ENCODE measurements at regions not wholly inside any gene's neighbourhood (a gene's known extent, or its start where the extent isn't known, plus 50 kb on each side); places are given as distances from the start of the nearest gene placed in this dataset.

GRCh38 chr6:9704989-9705388 is 709.9 kb downstream of the TFAP2A start:
- H3K27ac ChIP-seq (ENCODE audit: low read depth in 1 of 2, low read length in 2 of 2): no peak overlapping the region
- H3K9me3 ChIP-seq (ENCODE audit: control insufficient read depth in 4 of 4, low read length in 3 of 4): no peaks in the 10 kb centered on the region
- peaks cover 0 to 10% (median 6%) of the 10 kb centered on the region in 4 donors for H3K4me1 ChIP-seq (ENCODE audit: control insufficient read depth in 4 of 4, insufficient read depth in 4 of 4, low read length in 3 of 4)
- peak in 1 of 2 donors; percentile 40 for TF ChIP-seq GABPA (IDR thresholded peaks at IDR 0.05 in 1 of 2, conservative IDR thresholded peaks at IDR 0.05 in 1 of 2)
- peak; percentile 80 for TF ChIP-seq YY1 (IDR thresholded peaks at IDR 0.05)
- TF ChIP-seq SP1 (IDR thresholded peaks at IDR 0.05): peak; percentile 87
- peak; percentile 83 for TF ChIP-seq FOXA2 (IDR thresholded peaks at IDR 0.05)
- no peak for TF ChIP-seq NR2F2 (IDR thresholded peaks at IDR 0.05)
- TF ChIP-seq JUND (IDR thresholded peaks at IDR 0.05): peak; percentile 77 to 96
- TF ChIP-seq FOXA1 (IDR thresholded peaks at IDR 0.05): peak; percentile 83
- peak; percentile 78 to 86 for TF ChIP-seq HNF4A (conservative IDR thresholded peaks at IDR 0.05)
- no peak for TF ChIP-seq MAX (IDR thresholded peaks at IDR 0.05)
- TF ChIP-seq CTCF (IDR thresholded peaks at IDR 0.05; ENCODE audit: low read depth, low read length, missing input control): no peak
- TF ChIP-seq REST (IDR thresholded peaks at IDR 0.05): peak; percentile 61
- no peak for TF ChIP-seq HNF4G (IDR thresholded peaks at IDR 0.05)
- peak in 1 of 2 donors; percentile 80 for TF ChIP-seq RXRA (IDR thresholded peaks at IDR 0.05)
- peak; percentile 47 to 64 for TF ChIP-seq RAD21 (IDR thresholded peaks at IDR 0.05)
- peak in 1 of 2 donors; percentile 80 for TF ChIP-seq EGR1 (IDR thresholded peaks at IDR 0.05; ENCODE audit: low read depth in 2 of 2)
- peak; percentile 80 for TF ChIP-seq ZBTB33 (IDR thresholded peaks at IDR 0.05)
- H3K4me3 ChIP-seq (ENCODE audit: low read depth in 1 of 3, low read length in 3 of 3): no peak overlapping the region
- no peaks in the 10 kb centered on the region for H3K36me3 ChIP-seq (ENCODE audit: control insufficient read depth in 4 of 4, insufficient read depth in 3 of 4, low read depth in 1 of 4, low read length in 3 of 4)
- H3K9ac ChIP-seq (ENCODE audit: low read depth in 1 of 2, low read length in 2 of 2): no peak overlapping the region
- DNase-seq (ENCODE audit: low spot score): no peak
- 28% methylated on average over 2 of the region's 2 CpGs for whole genome bisulfite sequencing
- no peaks in the 10 kb centered on the region for H3K27me3 ChIP-seq (ENCODE audit: control insufficient read depth in 4 of 4, insufficient read depth in 4 of 4, low read length in 3 of 4)

- Histone ChIP-seq H3K4me3 (ENCODE audit: low read depth in 1 of 3, low read length in 3 of 3) (no peak overlapping the region), H3K9ac (ENCODE audit: low read depth in 1 of 2, low read length in 2 of 2) (no peak overlapping the region), H3K36me3 (ENCODE audit: control insufficient read depth in 4 of 4, insufficient read depth in 3 of 4, low read depth in 1 of 4, low read length in 3 of 4) (no peaks in the 10 kb centered on the region), H3K9me3 (ENCODE audit: control insufficient read depth in 4 of 4, low read length in 3 of 4) (no peaks in the 10 kb centered on the region), H3K27me3 (ENCODE audit: control insufficient read depth in 4 of 4, insufficient read depth in 4 of 4, low read length in 3 of 4) (no peaks in the 10 kb centered on the region), H3K4me1 (ENCODE audit: control insufficient read depth in 4 of 4, insufficient read depth in 4 of 4, low read length in 3 of 4) (peaks cover 0 to 10% (median 7%) of the 10 kb centered on the region in 4 donors), H3K27ac (ENCODE audit: low read depth in 1 of 2, low read length in 2 of 2) (no peak overlapping the region)
- WGBS: 87% methylated on average over 1 of the region's 1 CpG
- DNase-seq (ENCODE audit: low spot score): no peak
- TF ChIP-seq ATF3 (IDR thresholded peaks at IDR 0.05) (no peak), NR2F2 (IDR thresholded peaks at IDR 0.05) (no peak), FOXA1 (IDR thresholded peaks at IDR 0.05) (no peak), REST (IDR thresholded peaks at IDR 0.05) (no peak), ZBTB33 (IDR thresholded peaks at IDR 0.05) (no peak)
Measured at GRCh38 chr6:9702914-9703313, 712.0 kb downstream of the TFAP2A start.

Data from liver (tissue), 8 donors.